HG03571 (cell line): ENCODE measurements at regions not wholly inside any gene's neighbourhood (a gene's known extent, or its start where the extent isn't known, plus 50 kb on each side); places are given as distances from the start of the nearest gene placed in this dataset.
A peak's percentile ranks its signal among the peaks of the same experiment; 100 is the strongest.

Source experiments
- ATAC-seq: cut with Tn5 transposase; IDR thresholded peaks from one replicate; pipeline ENCODE4 v1.9.1; 2021; ENCODE audit not compliant: unreplicated experiment

GRCh38 chr12:131607658-131608447 lies 103.0 kb upstream of the SFSWAP start:
- ATAC-seq = peak; percentile 75

- no peak for ATAC-seq
These were observed 101.9 kb upstream of the SFSWAP start for GRCh38 chr12:131608740-131609690.

- no peak for ATAC-seq
These were observed 101.1 kb upstream of the SFSWAP start for GRCh38 chr12:131609762-131610161.

GRCh38 chr12:131610181-131610580 lies 100.7 kb upstream of the SFSWAP start:
- ATAC-seq = no peak

- no peak for ATAC-seq
These were observed 100.0 kb upstream of the SFSWAP start for GRCh38 chr12:131610891-131611290.

GRCh38 chr12:131611416-131612091 lies 99.3 kb upstream of the SFSWAP start:
- ATAC-seq = no peak

GRCh38 chr12:131612092-131612755 lies 98.7 kb upstream of the SFSWAP start:
- ATAC-seq = no peak

- no peak for ATAC-seq
These were observed 97.7 kb upstream of the SFSWAP start for GRCh38 chr12:131613186-131613585.

GRCh38 chr12:131613678-131614077 lies 97.2 kb upstream of the SFSWAP start:
- no peak for ATAC-seq

GRCh38 chr12:131615326-131616042 lies 95.4 kb upstream of the SFSWAP start:
- no peak for ATAC-seq

GRCh38 chr12:131616043-131616700 lies 94.7 kb upstream of the SFSWAP start:
- no peak for ATAC-seq

GRCh38 chr12:131616738-131617137 lies 94.2 kb upstream of the SFSWAP start:
- ATAC-seq = no peak

- ATAC-seq = no peak
These were observed 93.7 kb upstream of the SFSWAP start for GRCh38 chr12:131617179-131617578.

GRCh38 chr12:131617596-131618302 lies 93.1 kb upstream of the SFSWAP start:
- ATAC-seq = no peak

- ATAC-seq = no peak
These were observed 92.6 kb upstream of the SFSWAP start for GRCh38 chr12:131618303-131618658.

- no peak for ATAC-seq
These were observed 92.2 kb upstream of the SFSWAP start for GRCh38 chr12:131618701-131619100.

- no peak for ATAC-seq
These were observed 91.7 kb upstream of the SFSWAP start for GRCh38 chr12:131619106-131619642.

- ATAC-seq = no peak
These were observed 91.0 kb upstream of the SFSWAP start for GRCh38 chr12:131619736-131620506.
